Spleen (tissue), 11 donors: ENCODE measurements at regions not wholly inside any gene's neighbourhood (a gene's known extent, or its start where the extent isn't known, plus 50 kb on each side); places are given as distances from the start of the nearest gene placed in this dataset.

ENCODE experiments used
- DNase-seq: peaks from one replicate; pipeline ENCODE4 v3.0.0-alpha.2; 2020
- H3K27ac ChIP-seq, 8 donors: fragments of 200-600 bp; sonication (generic) in 7 of 8; 1 replicate in 4 of 8; 2 replicates in 4 of 8; pipeline versions ENCODE4 v1.5.0 to v1.8.0; 2016 to 2021; ENCODE audit warnings: inconsistent platforms in 4 of 8, mild to moderate bottlenecking in 4 of 8, moderate library complexity in 1 of 8
- H3K27me3 ChIP-seq, 7 donors: fragments of 200-600 bp; sonication (generic) in 6 of 7; replicated peaks in 1 of 7; 1 replicate in 4 of 7; 2 replicates in 3 of 7; pipeline versions ENCODE4 v1.5.0 to v1.8.0; 2016 to 2021; ENCODE audit warnings: inconsistent platforms in 3 of 7, mild to moderate bottlenecking in 1 of 7
- H3K36me3 ChIP-seq, 6 donors: fragments of 200-600 bp; sonication (generic) in 5 of 6; 1 replicate in 4 of 6; 2 replicates in 2 of 6; pipeline versions ENCODE4 v1.5.0 to v1.8.0; 2016 to 2021; ENCODE audit warnings: inconsistent platforms in 2 of 6
- H3K4me1 ChIP-seq, 6 donors: fragments of 200-600 bp; sonication (generic) in 5 of 6; 1 replicate in 3 of 6; 2 replicates in 3 of 6; pipeline versions ENCODE4 v1.5.0 to v1.8.0; 2016 to 2021; ENCODE audit warnings: inconsistent platforms in 3 of 6
- H3K4me3 ChIP-seq, 8 donors: fragments of 200-600 bp; sonication (generic) in 7 of 8; 1 replicate in 4 of 8; 2 replicates in 4 of 8; pipeline versions ENCODE4 v1.5.0 to v1.8.0; 2016 to 2021; ENCODE audit warnings: inconsistent platforms in 4 of 8, mild to moderate bottlenecking in 4 of 8, moderate library complexity in 2 of 8
- H3K9me3 ChIP-seq, 8 donors: fragments of 200-600 bp; sonication (generic) in 7 of 8; 1 replicate in 4 of 8; 2 replicates in 4 of 8; pipeline versions ENCODE4 v1.5.0 to v1.8.0; 2016 to 2021; ENCODE audit warnings: inconsistent platforms in 4 of 8
- POLR2A ChIP-seq, 3 donors: fragments of 450-650 bp; IDR thresholded peaks; one replicate each; pipeline ENCODE4 v1.5.1; 2017; ENCODE audit warnings: antibody characterized with exemption in 3 of 3, mild to moderate bottlenecking in 1 of 3
- POLR2AphosphoS5 ChIP-seq, 3 donors: sonication (generic); formaldehyde crosslinking; IDR thresholded peaks; one replicate each; pipeline ENCODE4 v1.5.1; 2017; ENCODE audit warnings: antibody characterized with exemption in 3 of 3
- WGBS, 5 donors: extraction: QIAGEN DNeasy Blood & Tissue Kit in 3 of 5; methylation state at CpG; one replicate each; pipeline versions ENCODE4 v1.1.5 to v1.1.7; 2013 to 2018; 5-methylcytosine and 5-hydroxymethylcytosine counted together
- intact Hi-C: fragments of 100-400 bp; cut with DNase I; formaldehyde crosslinking; loops from one replicate; pipeline ENCODE4 v1.15.0; 2023; ENCODE audit warnings: low total_unique reads
- TF ChIP-seq, protein P1 (sequence below), 11 experiments: fragments of 200-600 bp in 7 of 11; fragments of 450-650 bp in 4 of 11; sonication (generic) in 4 of 11; IDR thresholded peaks in 8 of 11; conservative IDR thresholded peaks in 3 of 11; 1 replicate in 7 of 11; 2 replicates in 4 of 11; pipeline versions ENCODE4 v1.4.0 to v1.8.0; 2016 to 2021; ENCODE audit warnings: antibody characterized with exemption in 11 of 11, inconsistent platforms in 4 of 11, mild to moderate bottlenecking in 1 of 11
- donor health status: healthy with polysubstance abuse.
- donor health status: DM: no; HTN: no; CAD: no; lungs with moderate emphysema.
- donor health status: DM: no; HTN: no; CAD: no.
- donor health status: Bipolar disorder and iron deficiency.
- donor health status: healthy.
- donor health status: DM: no; HTN: no; CAD: no.
- donor health status: DM: yes; HTN: yes; CAD: no.

GRCh38 chr5:33210978-33211377 lies 229.8 kb upstream of the TARS1 start:
- WGBS, 5 donors = 79 to 90% (median 84%) methylated on average over 5 of the region's 5 CpGs
- no peak for DNase-seq
- intact Hi-C loops = no loop called here
- TF ChIP-seq POLR2AphosphoS5 (IDR thresholded peaks at IDR 0.05) = no peak
- TF ChIP-seq, protein P1, sequence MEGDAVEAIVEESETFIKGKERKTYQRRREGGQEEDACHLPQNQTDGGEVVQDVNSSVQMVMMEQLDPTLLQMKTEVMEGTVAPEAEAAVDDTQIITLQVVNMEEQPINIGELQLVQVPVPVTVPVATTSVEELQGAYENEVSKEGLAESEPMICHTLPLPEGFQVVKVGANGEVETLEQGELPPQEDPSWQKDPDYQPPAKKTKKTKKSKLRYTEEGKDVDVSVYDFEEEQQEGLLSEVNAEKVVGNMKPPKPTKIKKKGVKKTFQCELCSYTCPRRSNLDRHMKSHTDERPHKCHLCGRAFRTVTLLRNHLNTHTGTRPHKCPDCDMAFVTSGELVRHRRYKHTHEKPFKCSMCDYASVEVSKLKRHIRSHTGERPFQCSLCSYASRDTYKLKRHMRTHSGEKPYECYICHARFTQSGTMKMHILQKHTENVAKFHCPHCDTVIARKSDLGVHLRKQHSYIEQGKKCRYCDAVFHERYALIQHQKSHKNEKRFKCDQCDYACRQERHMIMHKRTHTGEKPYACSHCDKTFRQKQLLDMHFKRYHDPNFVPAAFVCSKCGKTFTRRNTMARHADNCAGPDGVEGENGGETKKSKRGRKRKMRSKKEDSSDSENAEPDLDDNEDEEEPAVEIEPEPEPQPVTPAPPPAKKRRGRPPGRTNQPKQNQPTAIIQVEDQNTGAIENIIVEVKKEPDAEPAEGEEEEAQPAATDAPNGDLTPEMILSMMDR (IDR thresholded peaks at IDR 0.05 in 8 of 11, conservative IDR thresholded peaks at IDR 0.05 in 3 of 11) = no peak
- no peak for TF ChIP-seq POLR2A (IDR thresholded peaks at IDR 0.05)
- Histone ChIP-seq H3K9me3 (no peaks in the 10 kb centered on the region), H3K36me3 (no peaks in the 10 kb centered on the region), H3K4me3 (no peak overlapping the region), H3K27me3 (no peaks in the 10 kb centered on the region), H3K4me1 (peaks cover 0 to 12% (median 7%) of the 10 kb centered on the region in 6 donors), H3K27ac (no peak overlapping the region)

DNA sequence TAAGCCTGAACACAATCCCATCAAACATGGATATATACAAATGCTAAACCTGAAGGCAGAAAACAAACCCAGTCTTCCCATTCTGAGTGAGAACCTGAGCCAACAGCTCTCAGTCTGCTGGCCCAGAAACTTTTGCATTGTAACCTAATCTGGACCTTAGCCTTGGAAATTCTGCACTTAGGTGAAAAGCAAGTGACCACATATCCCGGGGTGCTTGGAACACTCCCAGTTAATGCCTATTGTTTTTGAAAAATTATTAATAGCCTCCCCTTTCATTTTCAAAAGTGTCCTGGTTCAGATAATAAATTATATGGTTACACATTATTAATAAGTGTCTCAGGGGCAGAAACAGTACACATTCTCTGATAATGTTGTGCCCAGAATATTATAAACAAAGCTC lies 228.3 kb upstream of the TARS1 start:
- intact Hi-C loops = no loop called here
- TF ChIP-seq POLR2AphosphoS5 (IDR thresholded peaks at IDR 0.05) = no peak
- TF ChIP-seq, protein P1 (IDR thresholded peaks at IDR 0.05 in 8 of 11, conservative IDR thresholded peaks at IDR 0.05 in 3 of 11) = no peak
- no peak for TF ChIP-seq POLR2A (IDR thresholded peaks at IDR 0.05)
- WGBS, 5 donors = 5 to 14% (median 11%) methylated on average over 1 of the region's 1 CpG

GRCh38 chr5:33212900-33213299 lies 227.9 kb upstream of the TARS1 start:
- Histone ChIP-seq H3K4me3 (no peak overlapping the region), H3K27ac (peak overlapping the region in 2 of 8 donors; percentile 2 to 46), H3K27me3 (no peaks in the 10 kb centered on the region), H3K36me3 (no peaks in the 10 kb centered on the region), H3K9me3 (no peaks in the 10 kb centered on the region), H3K4me1 (peaks cover 0 to 12% (median 6%) of the 10 kb centered on the region in 6 donors)
- no peak for TF ChIP-seq POLR2AphosphoS5 (IDR thresholded peaks at IDR 0.05)
- intact Hi-C loops = no loop called here
- 4 to 12% (median 10%) methylated on average over 2 of the region's 2 CpGs for WGBS, 5 donors
- no peak for DNase-seq

More for the DNA sequence above, 228.3 kb upstream of the TARS1 start:
- H3K4me3 ChIP-seq = no peak overlapping the region
- peak overlapping the region in 1 of 8 donors; percentile 2 for H3K27ac ChIP-seq
- no peak for DNase-seq
- H3K4me1 ChIP-seq = peaks cover 0 to 12% (median 6%) of the 10 kb centered on the region in 6 donors
- no peaks in the 10 kb centered on the region for H3K36me3 ChIP-seq
- H3K9me3 ChIP-seq = no peaks in the 10 kb centered on the region
- no peaks in the 10 kb centered on the region for H3K27me3 ChIP-seq

DNA sequence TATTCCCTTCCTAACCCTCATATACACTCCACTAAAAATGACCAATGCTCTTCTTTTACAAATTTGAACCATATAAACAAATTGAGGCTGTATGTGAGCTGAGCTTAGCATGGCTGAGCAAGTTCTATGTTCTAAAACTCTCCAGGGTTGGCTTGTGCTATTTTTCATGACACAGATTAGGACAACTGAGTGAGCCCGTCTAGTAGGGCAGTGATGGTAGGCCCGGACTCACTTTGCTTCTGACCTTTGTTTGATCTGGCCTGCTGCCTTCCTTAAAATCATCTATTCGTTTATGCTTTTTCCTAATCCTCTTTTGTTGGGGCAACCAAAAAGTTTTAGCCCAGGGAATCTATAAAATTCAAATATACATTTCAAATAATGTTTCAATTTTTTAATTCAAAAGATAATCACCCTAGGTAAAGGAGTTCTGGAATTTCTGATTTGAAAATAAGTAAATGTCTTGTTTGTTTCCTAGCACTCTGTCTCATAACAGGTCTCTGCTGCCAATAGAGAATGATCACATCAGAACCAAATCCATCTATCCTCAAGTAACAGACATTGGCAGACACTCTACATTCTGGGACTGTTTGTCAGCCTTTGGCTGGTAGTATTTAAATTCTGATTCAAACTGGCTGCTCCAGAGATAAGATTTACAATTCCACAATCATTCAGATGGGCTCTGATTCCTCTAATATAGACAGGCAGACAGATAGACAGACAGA lies 217.0 kb upstream of the TARS1 start:
- intact Hi-C loops = no loop called here
- no peak for DNase-seq
- H3K4me1 ChIP-seq = no peaks in the 10 kb centered on the region
- H3K4me3 ChIP-seq = no peak overlapping the region
- H3K27me3 ChIP-seq = no peaks in the 10 kb centered on the region
- H3K27ac ChIP-seq = no peak overlapping the region
- WGBS, 5 donors = 61 to 87% (median 74%) methylated on average over 3 of the region's 3 CpGs
- peaks cover 0 to 8% (median 3%) of the 10 kb centered on the region in 8 donors for H3K9me3 ChIP-seq
- H3K36me3 ChIP-seq = no peaks in the 10 kb centered on the region
- TF ChIP-seq POLR2A (IDR thresholded peaks at IDR 0.05) = no peak
- TF ChIP-seq POLR2AphosphoS5 (IDR thresholded peaks at IDR 0.05) = no peak
- TF ChIP-seq, protein P1 (IDR thresholded peaks at IDR 0.05 in 8 of 11, conservative IDR thresholded peaks at IDR 0.05 in 3 of 11) = no peak
